Lower lobe of right lung (tissue), 2 donors: ENCODE measurements at regions not wholly inside any gene's neighbourhood (a gene's known extent, or its start where the extent isn't known, plus 50 kb on each side); places are given as distances from the start of the nearest gene placed in this dataset.
A peak's percentile ranks its signal among the peaks of the same experiment; 100 is the strongest.

Experiments used
- ATAC-seq, 2 donors: fragments of 200-7000 bp; cut with Tn5 transposase; one replicate each; pipeline ENCODE4 v1.9.1; 2020 to 2022; ENCODE audit warnings: mild to moderate bottlenecking in 2 of 2, moderate library complexity in 2 of 2
- DNase-seq: peaks from one replicate; pipeline ENCODE4 v3.0.0-alpha.2; 2020
- H3K27ac ChIP-seq: fragments of 200-600 bp; one replicate; pipeline ENCODE4 v1.8.0; 2022
- H3K27me3 ChIP-seq: fragments of 200-600 bp; one replicate; pipeline ENCODE4 v1.8.0; 2022; ENCODE audit warnings: low read depth
- H3K36me3 ChIP-seq: fragments of 200-600 bp; one replicate; pipeline ENCODE4 v1.8.0; 2022; ENCODE audit warnings: mild to moderate bottlenecking
- H3K4me1 ChIP-seq: fragments of 200-600 bp; one replicate; pipeline ENCODE4 v1.8.0; 2022
- H3K4me3 ChIP-seq: fragments of 200-600 bp; one replicate; pipeline ENCODE4 v1.8.0; 2022; ENCODE audit warnings: mild to moderate bottlenecking
- H3K9me3 ChIP-seq: fragments of 200-600 bp; one replicate; pipeline ENCODE4 v1.8.0; 2022
- intact Hi-C: fragments of 100-400 bp; cut with DNase I; formaldehyde crosslinking; loops from one replicate; pipeline ENCODE4 v1.11.0; 2022
- TF ChIP-seq, protein P1 (sequence below): fragments of 200-600 bp; IDR thresholded peaks from one replicate; pipeline ENCODE4 v1.8.0; 2022; ENCODE audit warnings: antibody characterized with exemption, mild to moderate bottlenecking
- donor health status: DM: no; HTN: yes; CAD: no; lungs with severe emphysema.

DNA sequence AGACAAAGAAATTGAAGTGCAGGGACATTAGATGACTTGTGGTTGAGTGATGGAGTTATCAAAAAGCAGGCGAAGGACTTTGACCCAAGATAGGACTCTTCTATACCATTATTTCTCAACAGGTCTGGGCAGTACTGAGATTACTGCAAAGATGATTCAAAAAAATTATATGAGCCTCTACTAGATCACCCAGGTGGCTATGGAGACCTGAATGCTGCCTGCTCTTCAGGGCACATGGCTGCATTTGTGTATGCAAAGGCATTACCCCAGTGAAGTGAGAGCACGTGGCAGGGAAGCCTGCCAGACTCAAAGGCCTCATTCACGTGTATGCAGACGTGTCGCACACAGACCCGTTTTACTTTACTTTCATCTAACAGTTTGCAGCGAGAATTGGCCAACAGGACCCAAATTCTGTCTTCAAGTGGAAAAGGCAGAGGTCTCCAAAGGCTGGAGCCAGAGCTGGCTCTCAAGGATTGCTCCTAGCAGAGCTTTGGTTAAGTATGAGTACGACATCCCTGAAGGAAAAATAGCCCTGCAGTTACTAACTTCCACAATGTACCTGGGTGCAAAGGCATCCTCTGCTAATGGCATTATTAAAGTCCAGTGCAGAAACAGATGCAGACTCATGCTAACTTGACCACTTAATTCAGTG lies 113.8 kb upstream of the ARMC2 start:
- Histone ChIP-seq H3K4me1 (peaks cover 5% of the 10 kb centered on the region), H3K9me3 (no peaks in the 10 kb centered on the region), H3K27ac (no peak overlapping the region), H3K4me3 (no peak overlapping the region), H3K36me3 (no peaks in the 10 kb centered on the region), H3K27me3 (no peaks in the 10 kb centered on the region)
- ATAC-seq = no peak
- no peak for DNase-seq
- TF ChIP-seq, protein P1, sequence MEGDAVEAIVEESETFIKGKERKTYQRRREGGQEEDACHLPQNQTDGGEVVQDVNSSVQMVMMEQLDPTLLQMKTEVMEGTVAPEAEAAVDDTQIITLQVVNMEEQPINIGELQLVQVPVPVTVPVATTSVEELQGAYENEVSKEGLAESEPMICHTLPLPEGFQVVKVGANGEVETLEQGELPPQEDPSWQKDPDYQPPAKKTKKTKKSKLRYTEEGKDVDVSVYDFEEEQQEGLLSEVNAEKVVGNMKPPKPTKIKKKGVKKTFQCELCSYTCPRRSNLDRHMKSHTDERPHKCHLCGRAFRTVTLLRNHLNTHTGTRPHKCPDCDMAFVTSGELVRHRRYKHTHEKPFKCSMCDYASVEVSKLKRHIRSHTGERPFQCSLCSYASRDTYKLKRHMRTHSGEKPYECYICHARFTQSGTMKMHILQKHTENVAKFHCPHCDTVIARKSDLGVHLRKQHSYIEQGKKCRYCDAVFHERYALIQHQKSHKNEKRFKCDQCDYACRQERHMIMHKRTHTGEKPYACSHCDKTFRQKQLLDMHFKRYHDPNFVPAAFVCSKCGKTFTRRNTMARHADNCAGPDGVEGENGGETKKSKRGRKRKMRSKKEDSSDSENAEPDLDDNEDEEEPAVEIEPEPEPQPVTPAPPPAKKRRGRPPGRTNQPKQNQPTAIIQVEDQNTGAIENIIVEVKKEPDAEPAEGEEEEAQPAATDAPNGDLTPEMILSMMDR = no peak
- intact Hi-C loops = no loop called here

- Histone ChIP-seq H3K27ac (no peak overlapping the region), H3K36me3 (no peaks in the 10 kb centered on the region), H3K9me3 (no peaks in the 10 kb centered on the region), H3K4me3 (no peak overlapping the region), H3K4me1 (peaks cover 5% of the 10 kb centered on the region), H3K27me3 (no peaks in the 10 kb centered on the region)
- TF ChIP-seq, protein P1 = no peak
- no peak for ATAC-seq
- intact Hi-C loops = no loop called here
- no peak for DNase-seq
These were observed 112.8 kb upstream of the ARMC2 start for GRCh38 chr6:108735310-108736001.

- Histone ChIP-seq H3K27ac (no peak overlapping the region), H3K9me3 (no peaks in the 10 kb centered on the region), H3K27me3 (no peaks in the 10 kb centered on the region), H3K4me3 (no peak overlapping the region), H3K36me3 (no peaks in the 10 kb centered on the region), H3K4me1 (peaks cover 5% of the 10 kb centered on the region)
- TF ChIP-seq, protein P1 = no peak
- no peak for ATAC-seq
- no peak for DNase-seq
- intact Hi-C loops = no loop called here
These were observed 112.2 kb upstream of the ARMC2 start for GRCh38 chr6:108736002-108736361.

DNA sequence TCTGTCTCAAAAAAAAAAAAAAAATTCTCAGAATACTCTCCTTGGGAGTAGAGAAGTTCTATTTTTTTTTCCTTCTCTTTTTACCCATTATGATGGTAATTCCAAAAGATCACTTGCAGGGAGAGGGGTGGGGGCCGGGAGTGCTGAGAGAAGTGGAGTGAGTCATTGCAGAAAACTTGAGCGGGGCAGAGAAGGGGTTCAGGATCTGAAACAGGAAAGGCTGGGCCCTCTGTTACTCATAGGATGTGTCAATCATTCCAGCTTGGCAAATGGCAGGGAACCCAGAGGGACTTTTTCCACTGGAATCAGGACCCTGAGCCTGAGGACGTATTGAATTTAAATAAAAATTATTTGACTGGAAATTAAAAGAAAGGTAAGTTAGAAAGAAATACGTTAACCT lies 111.4 kb upstream of the ARMC2 start:
- Histone ChIP-seq H3K27ac (no peak overlapping the region), H3K4me1 (peaks cover 5% of the 10 kb centered on the region), H3K36me3 (no peaks in the 10 kb centered on the region), H3K4me3 (no peak overlapping the region), H3K27me3 (no peaks in the 10 kb centered on the region), H3K9me3 (no peaks in the 10 kb centered on the region)
- TF ChIP-seq, protein P1 = no peak
- DNase-seq = no peak
- ATAC-seq = peak; percentile 63 to 69
- intact Hi-C loops = no loop called here

DNA sequence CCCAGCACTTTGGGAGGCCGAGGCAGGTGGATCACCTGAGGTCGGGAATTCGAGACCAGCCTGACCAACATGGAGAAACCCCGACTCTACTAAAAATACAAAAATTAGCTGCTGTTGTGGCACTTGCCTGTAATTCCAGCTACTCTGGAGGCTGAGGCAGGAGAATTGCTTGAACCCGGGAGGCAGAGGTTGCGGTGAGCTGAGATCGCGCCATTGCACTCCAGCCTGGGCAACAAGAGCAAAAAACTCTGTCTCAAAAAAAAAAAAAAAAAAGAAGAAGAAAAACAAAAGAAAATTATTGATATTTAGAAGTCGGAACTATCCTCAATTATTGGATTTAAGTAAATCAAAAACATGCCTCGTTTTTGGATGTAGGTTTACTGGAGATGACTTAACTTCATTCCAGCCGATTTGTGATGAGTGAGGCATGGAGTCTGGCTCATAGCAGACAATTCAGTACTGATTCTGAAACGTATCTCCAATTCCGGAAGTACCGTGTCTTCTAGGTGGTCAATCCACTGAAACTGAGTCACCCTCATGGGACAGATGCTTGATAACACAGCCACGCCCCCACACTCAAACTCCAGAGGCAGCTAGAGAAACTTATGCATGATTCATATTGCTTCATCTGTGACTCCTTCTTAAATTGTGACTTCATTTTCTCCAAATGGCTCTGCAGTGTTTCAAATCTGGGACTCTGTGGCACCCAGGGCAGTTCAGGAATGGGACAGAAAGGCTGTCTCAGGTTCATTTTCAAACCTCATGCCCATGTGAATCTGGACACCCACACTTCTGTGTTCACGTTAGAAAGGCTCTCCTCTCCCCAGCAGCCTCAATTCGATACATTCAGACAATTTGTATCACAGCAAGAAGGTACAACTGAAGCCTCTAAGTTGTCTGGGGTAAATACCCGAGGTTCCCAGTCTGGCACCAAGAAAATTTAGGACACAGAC lies 110.4 kb upstream of the ARMC2 start:
- no peak overlapping the region for H3K4me3 ChIP-seq
- ATAC-seq (peak; percentile 22 to 27), DNase-seq (no peak)
- no peak overlapping the region for H3K27ac ChIP-seq
- H3K9me3 ChIP-seq = no peaks in the 10 kb centered on the region
- H3K27me3 ChIP-seq = no peaks in the 10 kb centered on the region
- H3K36me3 ChIP-seq = no peaks in the 10 kb centered on the region
- intact Hi-C loops = no loop called here
- peaks cover 5% of the 10 kb centered on the region for H3K4me1 ChIP-seq
- TF ChIP-seq, protein P1 = no peak
